Neural progenitor cell (in vitro differentiated cells): ENCODE measurements at regions not wholly inside any gene's neighbourhood (a gene's known extent, or its start where the extent isn't known, plus 50 kb on each side); places are given as distances from the start of the nearest gene placed in this dataset.

ENCODE experiments used
- DNase-seq: peaks from one replicate; pipeline ENCODE4 v3.0.0-alpha.2; 2016; ENCODE audit warnings: low spot score
- H2AFZ ChIP-seq: fragments of 200-600 bp; sonication (generic); replicated peaks from 2 replicates; pipeline ENCODE4 v1.6.1; 2016; ENCODE audit warnings: antibody characterized with exemption
- H3F3A ChIP-seq: fragments of 200-600 bp; sonication (generic); 2 replicates; pipeline ENCODE4 v1.6.1; 2016; ENCODE audit warnings: antibody characterized with exemption, low read depth
- H3K27ac ChIP-seq: fragments of 200-600 bp; sonication (generic); 2 replicates; pipeline ENCODE4 v1.5.1; 2016; ENCODE audit warnings: mild to moderate bottlenecking
- H3K27me3 ChIP-seq: fragments of 200-600 bp; sonication (generic); 2 replicates; pipeline ENCODE4 v1.6.1; 2016; ENCODE audit warnings: mild to moderate bottlenecking, moderate library complexity
- H3K36me3 ChIP-seq: fragments of 200-600 bp; sonication (generic); 2 replicates; pipeline ENCODE4 v1.5.1; 2016
- H3K4me1 ChIP-seq: fragments of 200-600 bp; sonication (generic); 2 replicates; pipeline ENCODE4 v1.6.1; 2016; ENCODE audit warnings: mixed run types
- H3K4me2 ChIP-seq: fragments of 200-600 bp; sonication (generic); 2 replicates; pipeline ENCODE4 v1.6.1; 2016
- H3K4me3 ChIP-seq: fragments of 200-600 bp; sonication (generic); 2 replicates; pipeline ENCODE4 v1.5.1; 2016
- H3K79me2 ChIP-seq: fragments of 200-600 bp; sonication (generic); 2 replicates; pipeline ENCODE4 v1.6.1; 2016; ENCODE audit warnings: low read depth
- H3K9ac ChIP-seq: fragments of 200-600 bp; sonication (generic); 2 replicates; pipeline ENCODE4 v1.6.1; 2016
- H3K9me3 ChIP-seq: fragments of 200-600 bp; sonication (generic); 2 replicates; pipeline ENCODE4 v1.5.1; 2016; ENCODE audit warnings: low read depth
- H4K20me1 ChIP-seq: fragments of 200-600 bp; sonication (generic); 2 replicates; pipeline ENCODE4 v1.6.1; 2016; ENCODE audit warnings: low read depth
- H3K27ac Mint-ChIP-seq: 3 replicates; pipeline ENCODE4 v1.8.0; 2021; ENCODE audit warnings: mixed read lengths
- H3K27me3 Mint-ChIP-seq: 2 replicates; pipeline ENCODE4 v1.8.0; 2022; ENCODE audit warnings: low read depth, mild to moderate bottlenecking, inconsistent platforms, moderate library complexity, mixed read lengths; ENCODE audit not compliant: insufficient read depth
- H3K36me3 Mint-ChIP-seq: 3 replicates; pipeline ENCODE4 v1.8.0; 2021; ENCODE audit warnings: mixed read lengths
- H3K4me1 Mint-ChIP-seq: 3 replicates; pipeline ENCODE4 v1.8.0; 2021; ENCODE audit warnings: mixed read lengths
- H3K4me3 Mint-ChIP-seq: 3 replicates; pipeline ENCODE4 v1.8.0; 2021; ENCODE audit warnings: mild to moderate bottlenecking, moderate library complexity, mixed read lengths
- H3K9me3 Mint-ChIP-seq: 3 replicates; pipeline ENCODE4 v1.8.0; 2020; ENCODE audit warnings: mixed read lengths
- CTCF ChIP-seq: fragments of 200-600 bp; sonication (generic); IDR thresholded peaks from 2 replicates; pipeline ENCODE4 v1.5.1; 2017; ENCODE audit warnings: antibody characterized with exemption, mild to moderate bottlenecking
- EZH2 ChIP-seq: fragments of 200-600 bp; sonication (generic); IDR thresholded peaks from 2 replicates; pipeline ENCODE4 v1.6.1; 2017; ENCODE audit warnings: antibody characterized with exemption, mild to moderate bottlenecking, moderate library complexity
- EZH2phosphoT487 ChIP-seq: fragments of 200-600 bp; sonication (generic); IDR thresholded peaks from 2 replicates; pipeline ENCODE4 v1.6.1; 2017; ENCODE audit warnings: antibody characterized with exemption

GRCh38 chr13:33366469-33367062 is 81.0 kb upstream of the STARD13 start:
- no peak for TF ChIP-seq EZH2phosphoT487
- TF ChIP-seq EZH2: no peak
- TF ChIP-seq CTCF: no peak
- Mint-ChIP-seq H3K27me3 (peaks cover 3% of the 10 kb centered on the region), H3K4me3 (no peak overlapping the region), H3K4me1 (no peaks in the 10 kb centered on the region), H3K9me3 (peaks cover 4% of the 10 kb centered on the region), H3K27ac (no peak overlapping the region), H3K36me3 (no peaks in the 10 kb centered on the region)
- DNase-seq: no peak
- Histone ChIP-seq H3K9ac (no peak overlapping the region), H3K4me2 (no peak overlapping the region), H3K27me3 (no peaks in the 10 kb centered on the region), H3K36me3 (no peaks in the 10 kb centered on the region), H3K4me1 (no peaks in the 10 kb centered on the region), H3K27ac (no peak overlapping the region), H2AFZ (no peak overlapping the region), H3K9me3 (no peaks in the 10 kb centered on the region), H3K79me2 (no peaks in the 10 kb centered on the region), H3K4me3 (no peak overlapping the region), H4K20me1 (no peaks in the 10 kb centered on the region), H3F3A (no peaks in the 10 kb centered on the region)

- Mint-ChIP-seq H3K36me3 (no peaks in the 10 kb centered on the region), H3K4me3 (no peak overlapping the region), H3K27ac (no peak overlapping the region), H3K4me1 (no peaks in the 10 kb centered on the region), H3K27me3 (peaks cover 2% of the 10 kb centered on the region), H3K9me3 (peaks cover 2% of the 10 kb centered on the region)
- TF ChIP-seq EZH2 (no peak), CTCF (no peak), EZH2phosphoT487 (no peak)
- H3K79me2 ChIP-seq: no peaks in the 10 kb centered on the region
- H3K9ac ChIP-seq: no peak overlapping the region
- no peaks in the 10 kb centered on the region for H3K9me3 ChIP-seq
- H3K36me3 ChIP-seq: no peaks in the 10 kb centered on the region
- no peak overlapping the region for H3K4me3 ChIP-seq
- DNase-seq: no peak
- no peak overlapping the region for H2AFZ ChIP-seq
- H4K20me1 ChIP-seq: no peaks in the 10 kb centered on the region
- no peaks in the 10 kb centered on the region for H3K4me1 ChIP-seq
- no peaks in the 10 kb centered on the region for H3K27me3 ChIP-seq
- no peaks in the 10 kb centered on the region for H3F3A ChIP-seq
- H3K27ac ChIP-seq: no peak overlapping the region
- H3K4me2 ChIP-seq: no peak overlapping the region
These were observed 81.8 kb upstream of the STARD13 start for GRCh38 chr13:33367171-33367895.

GRCh38 chr13:33367926-33368325 is 82.4 kb upstream of the STARD13 start:
- no peak overlapping the region for H3K27ac Mint-ChIP-seq
- H3K27ac ChIP-seq: no peak overlapping the region
- H3K36me3 Mint-ChIP-seq: no peaks in the 10 kb centered on the region
- no peak overlapping the region for H3K4me3 ChIP-seq
- H3K4me1 ChIP-seq: no peaks in the 10 kb centered on the region
- DNase-seq: no peak
- H3K4me1 Mint-ChIP-seq: no peaks in the 10 kb centered on the region
- no peak overlapping the region for H3K4me3 Mint-ChIP-seq
- H3K36me3 ChIP-seq: no peaks in the 10 kb centered on the region
- no peaks in the 10 kb centered on the region for H3K79me2 ChIP-seq
- H4K20me1 ChIP-seq: no peaks in the 10 kb centered on the region
- H3K9me3 Mint-ChIP-seq: peaks cover 2% of the 10 kb centered on the region
- no peaks in the 10 kb centered on the region for H3K27me3 ChIP-seq
- H3F3A ChIP-seq: no peaks in the 10 kb centered on the region
- no peak for TF ChIP-seq CTCF
- no peak overlapping the region for H3K9ac ChIP-seq
- no peak overlapping the region for H3K4me2 ChIP-seq
- H3K9me3 ChIP-seq: no peaks in the 10 kb centered on the region
- H3K27me3 Mint-ChIP-seq: peaks cover 2% of the 10 kb centered on the region
- no peak overlapping the region for H2AFZ ChIP-seq
